GM12873 (cell line): ENCODE measurements at regions not wholly inside any gene's neighbourhood (a gene's known extent, or its start where the extent isn't known, plus 50 kb on each side); places are given as distances from the start of the nearest gene placed in this dataset.

Experiments used
- CTCF ChIP-seq: IDR thresholded peaks from 2 replicates; pipeline ENCODE4 v1.5.1; 2012; ENCODE audit warnings: low read depth, mild to moderate bottlenecking, moderate library complexity, low read length, control low read depth; ENCODE audit not compliant: insufficient read depth; ENCODE audit errors: missing control alignments

GRCh38 chr16:65758620-65759019, 607.9 kb upstream of the CDH5 start:
- no peak for TF ChIP-seq CTCF

DNA sequence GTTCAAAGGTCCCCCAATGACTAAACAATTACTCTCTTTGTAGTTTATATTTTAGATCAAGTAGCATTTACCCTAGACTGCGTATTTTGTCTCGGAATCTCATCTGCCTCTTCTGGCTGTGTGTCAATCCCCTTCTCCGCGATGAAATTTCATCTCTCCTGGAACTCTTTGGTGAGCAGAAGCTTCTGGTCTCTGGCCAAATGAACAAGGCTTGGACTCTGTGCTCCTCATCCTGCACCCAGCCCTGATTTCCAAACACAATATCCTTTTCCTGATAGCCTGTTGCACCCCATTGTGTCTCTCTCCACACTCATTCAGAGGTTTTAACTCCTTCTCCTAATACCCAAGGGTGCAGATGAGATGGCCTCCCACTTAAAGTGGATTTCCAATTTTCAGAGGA, 609.4 kb upstream of the CDH5 start:
- TF ChIP-seq CTCF, result no peak

- TF ChIP-seq CTCF, result no peak
These were observed 610.3 kb upstream of the CDH5 start for GRCh38 chr16:65756163-65756562.

- TF ChIP-seq CTCF, result no peak
These were observed 611.4 kb upstream of the CDH5 start for GRCh38 chr16:65754820-65755691.

GRCh38 chr16:65752522-65752844, 614.0 kb upstream of the CDH5 start:
- no peak for TF ChIP-seq CTCF

DNA sequence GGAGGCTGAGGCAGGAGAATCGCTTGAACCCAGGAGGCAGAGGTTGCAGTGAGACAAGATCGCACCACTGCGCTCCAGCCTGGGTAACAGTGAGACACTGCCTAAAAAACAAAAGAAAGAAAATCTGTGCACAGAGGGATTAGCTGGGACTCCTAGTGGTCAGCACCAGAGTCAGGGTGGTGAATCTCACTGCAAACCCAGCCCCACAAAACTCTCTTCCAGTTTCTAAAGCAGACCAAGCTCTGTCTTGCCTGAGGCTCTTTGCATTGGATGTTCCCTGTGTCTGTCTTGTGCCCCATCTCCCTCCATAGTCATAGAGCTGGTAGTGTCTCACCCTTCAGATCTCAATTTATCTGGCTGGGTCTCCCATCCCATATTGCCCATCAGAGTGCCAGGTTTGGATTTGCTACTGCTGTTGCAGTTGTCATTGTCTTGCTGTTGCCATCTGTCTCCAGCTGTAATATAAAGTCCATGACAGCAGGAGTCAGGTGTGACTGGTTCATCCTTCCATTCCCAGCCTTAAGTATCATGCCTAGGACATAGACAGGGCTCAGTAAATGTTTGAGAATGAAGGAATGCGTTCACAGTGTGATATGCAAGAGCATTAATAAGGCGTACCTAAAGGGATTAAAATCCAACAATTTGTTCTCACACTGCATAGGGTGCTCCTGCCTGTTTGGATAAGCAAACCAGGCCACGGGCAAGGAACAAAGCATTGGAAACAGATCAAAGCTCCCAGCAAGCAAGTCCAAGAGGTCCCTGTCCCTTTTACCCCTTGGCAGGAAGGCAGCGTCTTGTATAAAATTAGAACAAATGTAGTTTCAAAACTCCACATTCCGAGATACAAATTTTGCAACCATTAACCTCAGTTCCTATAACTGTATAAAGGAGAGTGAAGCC, 614.6 kb upstream of the CDH5 start:
- no peak for TF ChIP-seq CTCF

GRCh38 chr16:65749506-65749905, 617.0 kb upstream of the CDH5 start:
- no peak for TF ChIP-seq CTCF
